ENCODE measurements at regions not wholly inside any gene's neighbourhood (a gene's known extent, or its start where the extent isn't known, plus 50 kb on each side); places are given as distances from the start of the nearest gene placed in this dataset.

DNA sequence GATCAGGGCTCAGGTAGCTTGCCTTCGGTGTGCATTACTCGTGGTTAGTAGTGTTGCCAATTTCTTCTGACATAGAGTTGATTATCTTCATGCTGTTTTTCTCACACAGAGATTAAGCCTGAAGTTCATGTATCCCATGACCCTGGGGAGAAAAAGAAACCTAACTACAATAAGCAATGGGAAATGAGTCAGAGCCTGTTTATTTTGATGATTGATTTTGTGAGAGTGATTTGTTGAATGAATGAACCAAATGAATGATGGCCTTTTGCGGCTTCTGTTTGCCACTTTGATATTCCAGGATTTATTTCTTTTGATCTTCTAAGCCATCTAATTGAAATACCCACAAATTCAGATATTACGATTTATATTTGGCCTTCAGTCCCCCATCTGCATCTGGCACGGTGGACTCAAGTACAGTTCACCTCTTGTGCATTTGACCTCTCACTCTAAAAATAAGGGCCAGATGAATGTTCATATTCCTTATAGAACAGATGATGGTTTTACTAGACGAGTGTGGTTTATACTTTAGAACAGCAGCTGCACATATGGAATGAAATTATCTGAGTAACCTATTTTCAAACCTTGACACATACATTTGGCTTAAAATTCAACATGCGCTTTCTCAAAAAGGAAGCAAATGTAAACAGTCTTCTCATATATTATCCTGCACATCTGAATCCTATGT is 110.7 kb downstream of the PLCE1 start:
- TF ChIP-seq, protein P1, sequence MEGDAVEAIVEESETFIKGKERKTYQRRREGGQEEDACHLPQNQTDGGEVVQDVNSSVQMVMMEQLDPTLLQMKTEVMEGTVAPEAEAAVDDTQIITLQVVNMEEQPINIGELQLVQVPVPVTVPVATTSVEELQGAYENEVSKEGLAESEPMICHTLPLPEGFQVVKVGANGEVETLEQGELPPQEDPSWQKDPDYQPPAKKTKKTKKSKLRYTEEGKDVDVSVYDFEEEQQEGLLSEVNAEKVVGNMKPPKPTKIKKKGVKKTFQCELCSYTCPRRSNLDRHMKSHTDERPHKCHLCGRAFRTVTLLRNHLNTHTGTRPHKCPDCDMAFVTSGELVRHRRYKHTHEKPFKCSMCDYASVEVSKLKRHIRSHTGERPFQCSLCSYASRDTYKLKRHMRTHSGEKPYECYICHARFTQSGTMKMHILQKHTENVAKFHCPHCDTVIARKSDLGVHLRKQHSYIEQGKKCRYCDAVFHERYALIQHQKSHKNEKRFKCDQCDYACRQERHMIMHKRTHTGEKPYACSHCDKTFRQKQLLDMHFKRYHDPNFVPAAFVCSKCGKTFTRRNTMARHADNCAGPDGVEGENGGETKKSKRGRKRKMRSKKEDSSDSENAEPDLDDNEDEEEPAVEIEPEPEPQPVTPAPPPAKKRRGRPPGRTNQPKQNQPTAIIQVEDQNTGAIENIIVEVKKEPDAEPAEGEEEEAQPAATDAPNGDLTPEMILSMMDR (IDR thresholded peaks at IDR 0.05; ENCODE audit: low read depth, low read length): no peak
- ChIA-PET POLR2A (interaction anchor here (1.0 to 1.4 kb wide), 3 partner anchors 19 to 79 kb away, joined by 3 to 5 read pairs (median 5); no protein-coding TSS in a partner anchor), CTCF (interaction anchor here (1.1 to 1.7 kb wide), 2 partner anchors 21 to 215 kb away, joined by 4 to 7 read pairs; no protein-coding TSS in a partner anchor)
- no peaks in the 10 kb centered on the region for H3K27me3 ChIP-seq (ENCODE audit: control insufficient read depth, insufficient read depth, low read length)
- no peaks in the 10 kb centered on the region for H3K9me3 ChIP-seq (ENCODE audit: control insufficient read depth, insufficient read depth, low read length)
- no peak for DNase-seq (ENCODE audit: low read depth, low spot score)
- H3K4me3 ChIP-seq (ENCODE audit: low read depth, low read length): no peak overlapping the region
- H3K27ac ChIP-seq (ENCODE audit: low read depth, low read length): peak overlapping the region; percentile 82

- H3K9me3 ChIP-seq (ENCODE audit: control insufficient read depth, insufficient read depth, low read length): no peaks in the 10 kb centered on the region
- H3K4me3 ChIP-seq (ENCODE audit: low read depth, low read length): no peak overlapping the region
- H3K27ac ChIP-seq (ENCODE audit: low read depth, low read length): peak overlapping the region; percentile 22
- POLR2A ChIA-PET: interaction anchor here (0.5 kb wide), 1 partner anchor 314 kb away, joined by 4 read pairs; no protein-coding TSS in a partner anchor
- CTCF ChIA-PET: interaction anchor here (0.9 to 1.1 kb wide), 2 partner anchors 21 to 215 kb away, joined by 4 read pairs; no protein-coding TSS in a partner anchor
- no peak for DNase-seq (ENCODE audit: low read depth, low spot score)
- no peaks in the 10 kb centered on the region for H3K27me3 ChIP-seq (ENCODE audit: control insufficient read depth, insufficient read depth, low read length)
- TF ChIP-seq, protein P1 (IDR thresholded peaks at IDR 0.05; ENCODE audit: low read depth, low read length): no peak
Observed at GRCh38 chr10:94105226-94105625, 111.5 kb downstream of the PLCE1 start.

GRCh38 chr10:94107191-94107590 is 113.5 kb downstream of the PLCE1 start:
- TF ChIP-seq, protein P1 (IDR thresholded peaks at IDR 0.05; ENCODE audit: low read depth, low read length): no peak
- Histone ChIP-seq H3K27ac (ENCODE audit: low read depth, low read length) (no peak overlapping the region), H3K9me3 (ENCODE audit: control insufficient read depth, insufficient read depth, low read length) (no peaks in the 10 kb centered on the region), H3K27me3 (ENCODE audit: control insufficient read depth, insufficient read depth, low read length) (no peaks in the 10 kb centered on the region), H3K4me3 (ENCODE audit: low read depth, low read length) (no peak overlapping the region)
- CTCF ChIA-PET: interaction anchor here (0.5 kb wide), 1 partner anchor 338 kb away, joined by 4 read pairs; no protein-coding TSS in a partner anchor
- POLR2A ChIA-PET: no interaction called here
- no peak for DNase-seq (ENCODE audit: low read depth, low spot score)

DNA sequence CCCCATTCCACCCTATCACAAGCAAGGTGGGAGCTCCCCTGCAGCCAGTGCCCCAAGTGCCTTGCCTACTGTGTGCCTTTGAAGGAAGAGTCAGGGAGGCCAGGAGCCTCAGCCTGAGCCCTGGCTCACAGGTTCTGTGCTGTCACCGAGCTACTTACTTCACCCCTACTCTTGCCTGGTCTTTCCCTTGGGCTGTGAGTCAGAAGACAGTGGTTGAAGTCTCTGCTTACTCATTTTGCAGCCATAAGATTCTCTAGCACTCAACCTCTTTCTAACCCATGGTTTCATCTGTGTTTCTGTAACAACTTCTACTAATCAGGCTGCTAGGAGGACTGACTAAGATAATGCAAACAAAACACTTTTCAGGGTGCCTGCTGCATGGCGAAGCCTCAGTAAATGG is 114.5 kb downstream of the PLCE1 start:
- DNase-seq (ENCODE audit: low read depth, low spot score): peak; percentile 66
- H3K27ac ChIP-seq (ENCODE audit: low read depth, low read length): no peak overlapping the region
- no peak overlapping the region for H3K4me3 ChIP-seq (ENCODE audit: low read depth, low read length)
- CTCF ChIA-PET: interaction anchor here (0.6 kb wide), 1 partner anchor 1952 kb away, joined by 4 read pairs; no protein-coding TSS in a partner anchor
- TF ChIP-seq, protein P1 (IDR thresholded peaks at IDR 0.05; ENCODE audit: low read depth, low read length): no peak
- no peaks in the 10 kb centered on the region for H3K27me3 ChIP-seq (ENCODE audit: control insufficient read depth, insufficient read depth, low read length)
- POLR2A ChIA-PET: no interaction called here
- no peaks in the 10 kb centered on the region for H3K9me3 ChIP-seq (ENCODE audit: control insufficient read depth, insufficient read depth, low read length)

GRCh38 chr10:94111367-94111766 is 117.6 kb downstream of the PLCE1 start:
- no peak overlapping the region for H3K4me3 ChIP-seq (ENCODE audit: low read depth, low read length)
- H3K27me3 ChIP-seq (ENCODE audit: control insufficient read depth, insufficient read depth, low read length): no peaks in the 10 kb centered on the region
- no peak overlapping the region for H3K27ac ChIP-seq (ENCODE audit: low read depth, low read length)
- no peaks in the 10 kb centered on the region for H3K9me3 ChIP-seq (ENCODE audit: control insufficient read depth, insufficient read depth, low read length)
- CTCF ChIA-PET: interaction anchor here (0.6 kb wide), 1 partner anchor 133 kb away, joined by 6 read pairs; no protein-coding TSS in a partner anchor
- TF ChIP-seq, protein P1 (IDR thresholded peaks at IDR 0.05; ENCODE audit: low read depth, low read length): no peak
- POLR2A ChIA-PET: interaction anchor here (0.6 kb wide), 1 partner anchor 292 kb away, joined by 3 read pairs; no protein-coding TSS in a partner anchor
- DNase-seq (ENCODE audit: low read depth, low spot score): no peak

Measured in AG04450 (cell line).